Smooth muscle cell (in vitro differentiated cells): ENCODE measurements at regions not wholly inside any gene's neighbourhood (a gene's known extent, or its start where the extent isn't known, plus 50 kb on each side); places are given as distances from the start of the nearest gene placed in this dataset.

ENCODE experiments used
- DNase-seq: peaks from one replicate; lab custom pipeline; 2025; ENCODE audit not compliant: unreplicated experiment; lab: John Stamatoyannopoulos, UW
- H2AFZ ChIP-seq: fragments of 200-600 bp; sonication (generic); 2 replicates; pipeline ENCODE4 v1.6.0; 2016; ENCODE audit warnings: antibody characterized with exemption, low read depth, mild to moderate bottlenecking
- H3F3A ChIP-seq: fragments of 200-600 bp; sonication (generic); 2 replicates; pipeline ENCODE4 v1.6.0; 2017; ENCODE audit warnings: antibody characterized with exemption, low read depth
- H3K27ac ChIP-seq: fragments of 200-600 bp; sonication (generic); 2 replicates; pipeline ENCODE4 v1.5.1; 2016; ENCODE audit warnings: low read depth, mild to moderate bottlenecking
- H3K27me3 ChIP-seq: fragments of 200-600 bp; sonication (generic); 2 replicates; pipeline ENCODE4 v1.6.1; 2016; ENCODE audit warnings: low read depth, mild to moderate bottlenecking
- H3K36me3 ChIP-seq: fragments of 200-600 bp; sonication (generic); 2 replicates; pipeline ENCODE4 v1.5.1; 2016; ENCODE audit warnings: low read depth
- H3K4me1 ChIP-seq: fragments of 200-600 bp; sonication (generic); 2 replicates; pipeline ENCODE4 v1.5.1; 2016; ENCODE audit warnings: low read depth
- H3K4me2 ChIP-seq: fragments of 200-600 bp; sonication (generic); 2 replicates; pipeline ENCODE4 v1.6.0; 2016; ENCODE audit warnings: mild to moderate bottlenecking
- H3K4me3 ChIP-seq: fragments of 200-600 bp; sonication (generic); 2 replicates; pipeline ENCODE4 v1.5.1; 2016; ENCODE audit warnings: mild to moderate bottlenecking
- H3K79me2 ChIP-seq: fragments of 200-600 bp; sonication (generic); 2 replicates; pipeline ENCODE4 v1.6.0; 2016; ENCODE audit warnings: low read depth, mild to moderate bottlenecking
- H3K9ac ChIP-seq: fragments of 200-600 bp; sonication (generic); 2 replicates; pipeline ENCODE4 v1.6.0; 2016; ENCODE audit warnings: low read depth
- H3K9me3 ChIP-seq: fragments of 200-600 bp; sonication (generic); replicated peaks from 2 replicates; pipeline ENCODE4 v1.5.1; 2016; ENCODE audit warnings: low read depth
- H4K20me1 ChIP-seq: fragments of 200-600 bp; sonication (generic); 2 replicates; pipeline ENCODE4 v1.6.0; 2016; ENCODE audit warnings: low read depth
- WGBS: methylation state at CpG from one replicate; pipeline ENCODE4 v1.1.7; 2016; ENCODE audit warnings: low lambda C conversion rate; 5-methylcytosine and 5-hydroxymethylcytosine counted together
- TF ChIP-seq, protein P1 (sequence below): fragments of 200-600 bp; sonication (generic); IDR thresholded peaks from 2 replicates; pipeline ENCODE4 v1.5.1; 2017; ENCODE audit warnings: borderline replicate concordance, mild to moderate bottlenecking, antibody characterized with exemption; ENCODE audit not compliant: insufficient read depth, poor library complexity, severe bottlenecking

DNA sequence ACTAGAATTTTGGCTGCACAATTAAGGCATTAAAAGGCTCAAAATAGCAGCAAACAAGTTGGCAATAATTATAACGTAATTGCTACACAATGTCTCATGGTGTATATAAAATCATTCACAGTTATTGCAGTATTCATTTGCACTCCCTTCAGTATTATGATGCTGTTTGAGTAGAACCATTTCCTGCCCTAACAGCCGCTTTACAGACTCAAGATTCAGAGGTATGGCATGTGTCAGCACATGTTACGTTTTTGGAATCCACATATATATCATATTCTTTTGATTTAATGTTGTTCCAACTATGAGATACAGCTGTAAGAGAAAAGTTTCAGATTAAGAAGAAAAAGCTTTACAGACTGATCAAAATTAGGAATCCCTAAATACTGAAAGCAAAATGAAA is 56.3 kb upstream of the NCKAP5 start:
- Histone ChIP-seq H2AFZ (no peak overlapping the region), H3K9ac (no peak overlapping the region), H3K4me3 (no peak overlapping the region), H3K4me2 (no peak overlapping the region), H3K9me3 (no peaks in the 10 kb centered on the region), H3K79me2 (no peaks in the 10 kb centered on the region), H3K4me1 (no peaks in the 10 kb centered on the region), H3F3A (no peaks in the 10 kb centered on the region), H3K27ac (no peak overlapping the region), H3K36me3 (no peaks in the 10 kb centered on the region), H4K20me1 (no peaks in the 10 kb centered on the region), H3K27me3 (no peaks in the 10 kb centered on the region)
- 90% methylated on average over 3 of the region's 3 CpGs for WGBS
- DNase-seq: no peak
- TF ChIP-seq, protein P1, sequence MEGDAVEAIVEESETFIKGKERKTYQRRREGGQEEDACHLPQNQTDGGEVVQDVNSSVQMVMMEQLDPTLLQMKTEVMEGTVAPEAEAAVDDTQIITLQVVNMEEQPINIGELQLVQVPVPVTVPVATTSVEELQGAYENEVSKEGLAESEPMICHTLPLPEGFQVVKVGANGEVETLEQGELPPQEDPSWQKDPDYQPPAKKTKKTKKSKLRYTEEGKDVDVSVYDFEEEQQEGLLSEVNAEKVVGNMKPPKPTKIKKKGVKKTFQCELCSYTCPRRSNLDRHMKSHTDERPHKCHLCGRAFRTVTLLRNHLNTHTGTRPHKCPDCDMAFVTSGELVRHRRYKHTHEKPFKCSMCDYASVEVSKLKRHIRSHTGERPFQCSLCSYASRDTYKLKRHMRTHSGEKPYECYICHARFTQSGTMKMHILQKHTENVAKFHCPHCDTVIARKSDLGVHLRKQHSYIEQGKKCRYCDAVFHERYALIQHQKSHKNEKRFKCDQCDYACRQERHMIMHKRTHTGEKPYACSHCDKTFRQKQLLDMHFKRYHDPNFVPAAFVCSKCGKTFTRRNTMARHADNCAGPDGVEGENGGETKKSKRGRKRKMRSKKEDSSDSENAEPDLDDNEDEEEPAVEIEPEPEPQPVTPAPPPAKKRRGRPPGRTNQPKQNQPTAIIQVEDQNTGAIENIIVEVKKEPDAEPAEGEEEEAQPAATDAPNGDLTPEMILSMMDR: no peak

DNA sequence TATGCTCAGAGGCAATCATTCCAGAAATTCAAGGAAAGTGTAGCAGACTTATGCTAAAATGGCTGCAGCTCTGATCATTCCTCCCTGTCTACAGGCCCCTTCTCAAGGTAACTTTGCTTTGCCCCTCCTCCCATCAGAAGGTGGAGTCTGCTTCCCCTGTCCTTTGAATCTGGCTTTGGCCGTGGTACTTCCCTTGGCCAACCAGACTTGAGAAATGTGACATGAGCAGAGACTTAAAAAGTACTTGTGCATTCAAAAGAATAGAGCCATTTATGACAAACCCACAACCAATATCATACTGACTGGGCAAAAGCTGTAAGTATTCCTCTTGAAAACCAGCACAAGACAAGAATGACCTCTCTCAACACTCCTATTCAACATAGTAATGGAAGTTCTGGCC is 59.5 kb upstream of the NCKAP5 start:
- H3K79me2 ChIP-seq: no peaks in the 10 kb centered on the region
- H2AFZ ChIP-seq: peak overlapping the region; percentile 19
- no peak overlapping the region for H3K4me3 ChIP-seq
- DNase-seq: no peak
- H3K9ac ChIP-seq: no peak overlapping the region
- TF ChIP-seq, protein P1: no peak
- H3K4me1 ChIP-seq: no peaks in the 10 kb centered on the region
- H3F3A ChIP-seq: no peaks in the 10 kb centered on the region
- H4K20me1 ChIP-seq: no peaks in the 10 kb centered on the region
- H3K9me3 ChIP-seq: no peaks in the 10 kb centered on the region
- H3K4me2 ChIP-seq: no peak overlapping the region
- H3K27me3 ChIP-seq: no peaks in the 10 kb centered on the region
- no peak overlapping the region for H3K27ac ChIP-seq
- 87% methylated on average over 1 of the region's 1 CpG for WGBS
- H3K36me3 ChIP-seq: no peaks in the 10 kb centered on the region

DNA sequence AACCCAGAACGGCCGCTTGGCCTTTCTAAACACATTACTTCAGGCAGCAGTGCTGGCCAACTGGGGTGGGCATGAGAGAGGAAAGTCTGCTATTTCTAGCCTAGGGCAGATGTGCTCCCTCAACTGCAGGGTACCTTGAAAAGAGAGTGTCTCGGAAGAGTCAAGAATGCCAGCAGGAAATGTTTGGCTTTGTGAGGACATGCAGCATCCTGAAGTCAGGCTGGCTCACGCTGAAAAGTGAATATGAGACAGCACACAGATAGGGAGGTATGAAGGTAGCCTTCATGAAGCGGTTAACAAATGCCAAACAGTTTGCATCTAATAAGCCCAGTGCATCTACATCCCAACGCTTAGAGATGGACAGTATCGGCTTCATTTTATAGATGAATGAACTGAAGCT is 65.0 kb upstream of the NCKAP5 start:
- Histone ChIP-seq H3K79me2 (no peaks in the 10 kb centered on the region), H3K27me3 (no peaks in the 10 kb centered on the region), H3K9ac (no peak overlapping the region), H3K27ac (peak overlapping the region; percentile 94), H3K36me3 (no peaks in the 10 kb centered on the region), H2AFZ (no peak overlapping the region), H4K20me1 (no peaks in the 10 kb centered on the region), H3F3A (no peaks in the 10 kb centered on the region), H3K4me3 (no peak overlapping the region), H3K4me1 (no peaks in the 10 kb centered on the region), H3K9me3 (no peaks in the 10 kb centered on the region), H3K4me2 (peak overlapping the region; percentile 75)
- no peak for DNase-seq
- 87% methylated on average over 7 of the region's 7 CpGs for WGBS
- TF ChIP-seq, protein P1: no peak

DNA sequence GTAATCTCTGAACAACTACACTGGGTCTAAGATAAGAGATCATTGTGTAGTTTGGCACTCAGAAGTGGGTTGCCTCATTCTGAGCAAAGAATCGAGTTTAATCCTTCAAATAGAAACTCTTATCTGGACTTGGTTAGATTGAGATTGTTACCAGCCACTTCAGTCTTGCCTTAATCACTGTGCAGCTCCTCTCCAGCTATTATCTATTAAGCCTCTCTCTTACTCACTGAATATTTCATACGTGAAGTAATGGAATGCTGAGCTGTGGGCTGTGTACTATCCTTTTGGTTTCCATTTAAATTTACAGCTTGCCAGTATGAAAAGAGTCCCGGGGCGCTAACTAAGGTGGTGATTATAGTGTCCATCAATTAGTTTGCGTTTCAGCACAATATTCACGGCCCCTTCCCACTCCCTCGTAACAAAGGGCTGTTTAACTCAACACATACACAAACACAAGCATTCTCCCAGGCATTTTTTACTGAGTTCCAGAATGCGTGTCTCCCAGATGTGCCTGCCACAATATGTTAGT is 65.7 kb upstream of the NCKAP5 start:
- no peaks in the 10 kb centered on the region for H3K4me1 ChIP-seq
- peak overlapping the region; percentile 76 for H3K9ac ChIP-seq
- no peak for DNase-seq
- H3K27me3 ChIP-seq: no peaks in the 10 kb centered on the region
- no peaks in the 10 kb centered on the region for H3K79me2 ChIP-seq
- peak overlapping the region; percentile 75 for H3K4me2 ChIP-seq
- peak overlapping the region; percentile 94 for H3K27ac ChIP-seq
- H3K9me3 ChIP-seq: no peaks in the 10 kb centered on the region
- TF ChIP-seq, protein P1: no peak
- no peaks in the 10 kb centered on the region for H3K36me3 ChIP-seq
- peak overlapping the region; percentile 33 for H2AFZ ChIP-seq
- no peaks in the 10 kb centered on the region for H4K20me1 ChIP-seq
- 26% methylated on average over 8 of the region's 8 CpGs for WGBS
- no peaks in the 10 kb centered on the region for H3F3A ChIP-seq
- no peak overlapping the region for H3K4me3 ChIP-seq
